Endometrium (tissue), 2 donors: ENCODE measurements at regions not wholly inside any gene's neighbourhood (a gene's known extent, or its start where the extent isn't known, plus 50 kb on each side); places are given as distances from the start of the nearest gene placed in this dataset.
"Not testable (repeated sequence)": the region's sequence is repeated elsewhere in the genome, so short reads cannot be mapped to it uniquely, and the experiment has no call there.

Source experiments
- FAIRE-seq: peaks from 2 replicates; lab custom pipeline; 2012; peaks lifted over from hg19 to GRCh38; lab: Jason Lieb, UNC
- donor health status: control.
- donor health status: control.

DNA sequence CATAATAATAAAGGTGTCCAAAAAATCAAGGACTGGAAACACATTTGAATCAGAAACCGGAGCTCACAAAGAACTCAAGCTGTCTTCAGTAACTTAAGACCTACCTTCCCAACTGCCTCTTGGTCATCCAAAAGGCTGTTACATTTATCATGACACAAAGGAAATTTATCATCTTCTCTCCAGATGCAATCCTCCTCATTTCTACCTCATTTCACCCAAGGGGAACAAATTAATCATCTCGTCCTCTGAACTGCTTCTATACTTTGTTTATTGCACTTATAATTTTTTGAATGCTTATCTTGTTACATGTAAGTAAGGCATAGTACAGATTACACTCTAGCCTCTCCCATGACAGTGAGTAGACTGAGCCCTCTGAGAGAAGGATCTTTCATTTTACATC is 105.1 kb upstream of the RGPD4 start:
- FAIRE-seq = no peak

DNA sequence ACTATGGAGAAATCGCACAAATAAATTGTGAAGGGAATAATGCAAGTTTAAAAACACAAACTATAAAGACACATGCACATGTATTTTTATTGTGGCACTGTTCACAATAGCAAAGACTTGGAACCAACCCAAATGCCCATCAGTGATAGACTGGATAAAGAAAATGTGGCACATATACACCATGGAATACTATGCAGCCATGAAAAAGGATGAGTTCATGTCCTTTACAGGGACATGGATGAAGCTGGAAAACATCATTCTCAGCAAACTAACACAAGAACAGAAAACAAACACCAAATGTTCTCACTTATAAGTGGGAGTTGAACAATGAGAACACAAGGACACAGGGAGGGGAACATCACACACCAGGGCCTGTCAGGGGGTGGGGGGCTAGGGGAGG is 100.9 kb upstream of the RGPD4 start:
- not testable (repeated sequence) for FAIRE-seq

- no peak for FAIRE-seq
Measured at GRCh38 chr2:107727318-107727717, 99.4 kb upstream of the RGPD4 start.

DNA sequence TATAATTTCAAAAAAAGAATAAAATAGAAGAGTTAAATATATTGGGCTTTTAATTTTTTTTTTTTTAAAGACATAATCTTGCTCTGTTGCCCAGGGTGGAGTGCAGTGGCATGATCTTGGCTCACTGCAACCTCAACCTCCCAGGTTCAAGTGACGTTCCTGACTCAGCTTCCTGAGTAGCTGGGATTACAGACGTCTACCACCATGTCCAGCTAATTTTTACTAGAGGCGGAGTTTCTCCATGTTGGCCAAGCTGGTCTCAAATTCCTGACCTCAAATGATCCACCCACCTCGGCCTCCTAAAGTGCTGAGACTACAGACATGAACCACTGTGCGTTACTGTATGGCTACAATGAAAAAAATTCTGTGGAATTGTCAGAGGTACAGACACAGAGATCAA is 98.1 kb upstream of the RGPD4 start:
- FAIRE-seq = no peak

GRCh38 chr2:107729440-107729839 is 97.3 kb upstream of the RGPD4 start:
- no peak for FAIRE-seq

DNA sequence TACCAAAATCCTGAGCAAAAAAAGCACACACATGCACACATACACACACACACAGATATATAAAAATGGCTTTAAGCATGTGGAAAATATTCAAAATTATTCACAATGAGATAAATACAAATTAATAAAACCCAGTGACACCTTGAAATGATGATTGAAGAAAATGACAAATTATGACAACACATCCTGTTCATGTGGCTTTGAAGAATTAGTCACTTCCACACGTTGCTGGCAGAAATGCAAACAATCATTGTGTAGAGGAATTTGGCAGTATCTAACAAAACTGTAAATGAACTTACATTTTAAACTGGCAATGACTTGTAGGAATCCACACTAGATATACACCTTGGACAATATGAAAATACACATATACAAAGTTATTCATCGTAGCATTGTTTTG is 95.8 kb upstream of the RGPD4 start:
- FAIRE-seq = no peak

DNA sequence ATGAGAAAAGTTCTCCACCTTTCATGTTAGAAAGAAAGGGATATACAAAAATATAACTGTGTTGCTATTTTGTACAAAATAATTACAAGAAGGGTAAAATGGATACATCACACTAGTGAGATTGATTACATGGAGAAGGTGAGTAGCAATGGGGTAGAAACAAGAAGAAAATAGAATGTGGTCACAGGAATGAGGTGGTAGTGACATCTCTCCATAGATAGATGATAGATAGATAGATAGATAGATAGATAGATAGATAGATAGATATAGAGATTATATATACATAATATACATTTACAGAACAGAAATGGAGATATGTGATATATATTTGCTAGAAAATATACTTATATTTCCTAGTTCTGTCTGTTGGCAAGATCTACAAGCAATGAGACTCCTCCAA is 95.3 kb upstream of the RGPD4 start:
- no peak for FAIRE-seq

DNA sequence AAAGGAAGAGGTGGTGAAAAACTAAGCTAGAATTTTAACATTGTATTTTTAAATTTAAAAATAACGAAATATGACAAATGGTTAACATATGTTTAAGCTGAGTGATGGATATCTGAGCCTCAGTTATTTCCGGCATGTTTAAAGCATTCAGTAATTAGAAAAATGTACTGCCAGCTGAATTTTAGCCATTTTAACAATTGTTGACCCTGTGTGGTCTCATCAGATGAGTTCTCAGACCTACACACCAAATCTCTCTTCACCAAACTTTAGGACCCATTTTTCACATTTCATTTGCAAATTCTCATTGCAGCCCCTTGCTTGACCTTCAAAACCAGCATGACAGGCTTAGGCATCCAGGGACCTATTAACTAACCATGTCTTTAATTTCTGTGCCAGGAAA is 91.5 kb upstream of the RGPD4 start:
- FAIRE-seq = no peak

DNA sequence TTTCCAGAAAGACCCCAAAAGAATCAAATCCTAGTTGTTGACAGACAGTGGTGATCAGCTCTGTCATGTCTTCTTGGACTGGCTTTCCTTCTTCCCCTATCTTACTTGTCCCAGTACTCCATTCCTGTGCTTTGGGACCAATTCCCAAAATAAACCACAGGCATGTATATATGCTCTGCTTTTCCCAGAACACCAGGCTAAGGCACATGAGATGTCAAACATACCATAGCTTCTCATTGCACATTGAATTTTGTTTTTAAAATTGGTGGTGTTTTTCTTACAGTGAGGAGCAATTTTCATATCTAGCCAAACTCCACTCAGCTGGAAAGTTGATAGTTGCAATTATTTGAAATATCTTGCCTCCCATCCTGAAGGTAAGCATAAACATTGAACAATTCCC is 88.9 kb upstream of the RGPD4 start:
- FAIRE-seq = no peak

DNA sequence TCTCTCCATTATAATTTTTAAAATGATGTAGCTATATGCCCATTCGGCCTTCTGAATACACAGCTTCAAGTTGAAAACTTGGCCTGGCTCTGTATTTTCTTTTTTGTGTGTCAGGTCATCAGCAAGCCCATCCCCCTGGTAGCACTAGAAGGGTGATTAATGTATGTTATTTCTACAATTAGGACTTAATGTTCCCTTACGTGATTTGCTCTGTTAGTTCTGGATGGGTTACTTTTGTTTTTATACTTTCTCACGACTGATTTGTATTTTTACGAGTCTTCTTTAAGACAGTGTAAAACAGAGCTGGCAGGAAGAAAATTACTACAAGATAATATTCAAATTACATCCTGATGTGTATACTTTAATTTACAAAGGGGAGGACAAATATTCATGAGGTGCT is 88.4 kb upstream of the RGPD4 start:
- FAIRE-seq = no peak

DNA sequence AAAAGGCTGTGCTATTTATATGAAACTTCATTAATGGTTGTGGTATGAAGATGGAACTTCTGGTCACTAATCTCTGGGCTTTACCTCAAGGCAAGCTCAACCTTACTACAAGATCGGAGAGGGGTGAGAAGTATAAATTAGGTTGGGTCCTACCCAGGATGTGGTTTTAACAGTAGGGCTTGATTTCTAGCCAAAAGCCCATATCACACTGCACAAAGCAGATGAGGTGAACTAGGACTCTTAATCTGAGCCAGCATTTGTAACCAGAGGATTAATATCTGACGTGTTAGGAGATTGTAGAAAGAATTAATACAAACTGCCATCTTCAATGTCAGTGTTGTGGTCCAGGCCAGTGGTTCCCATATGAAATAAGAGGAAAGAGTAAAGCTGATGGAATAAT is 86.4 kb upstream of the RGPD4 start:
- FAIRE-seq = no peak

GRCh38 chr2:107742460-107743027 is 84.1 kb upstream of the RGPD4 start:
- no peak for FAIRE-seq

- FAIRE-seq = no peak
Measured at GRCh38 chr2:107743274-107743673, 83.4 kb upstream of the RGPD4 start.

DNA sequence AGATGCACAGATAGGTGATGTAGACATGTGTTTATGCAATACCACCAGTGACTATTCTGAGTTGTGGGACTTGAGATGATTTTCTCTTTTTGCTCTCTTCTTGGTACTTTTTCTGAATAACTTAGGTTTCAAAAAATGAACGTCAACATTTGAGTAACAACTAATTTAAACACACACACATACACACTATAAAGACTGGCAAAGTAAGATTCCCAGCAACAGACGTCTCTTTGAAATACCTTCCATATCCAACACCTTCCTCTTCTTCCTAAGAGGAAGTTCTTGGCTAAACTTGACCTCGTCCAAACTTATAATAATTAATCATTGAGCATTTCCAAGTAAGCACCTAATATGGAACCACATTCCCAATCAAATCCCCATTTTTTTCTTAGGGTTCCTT is 81.6 kb upstream of the RGPD4 start:
- no peak for FAIRE-seq

DNA sequence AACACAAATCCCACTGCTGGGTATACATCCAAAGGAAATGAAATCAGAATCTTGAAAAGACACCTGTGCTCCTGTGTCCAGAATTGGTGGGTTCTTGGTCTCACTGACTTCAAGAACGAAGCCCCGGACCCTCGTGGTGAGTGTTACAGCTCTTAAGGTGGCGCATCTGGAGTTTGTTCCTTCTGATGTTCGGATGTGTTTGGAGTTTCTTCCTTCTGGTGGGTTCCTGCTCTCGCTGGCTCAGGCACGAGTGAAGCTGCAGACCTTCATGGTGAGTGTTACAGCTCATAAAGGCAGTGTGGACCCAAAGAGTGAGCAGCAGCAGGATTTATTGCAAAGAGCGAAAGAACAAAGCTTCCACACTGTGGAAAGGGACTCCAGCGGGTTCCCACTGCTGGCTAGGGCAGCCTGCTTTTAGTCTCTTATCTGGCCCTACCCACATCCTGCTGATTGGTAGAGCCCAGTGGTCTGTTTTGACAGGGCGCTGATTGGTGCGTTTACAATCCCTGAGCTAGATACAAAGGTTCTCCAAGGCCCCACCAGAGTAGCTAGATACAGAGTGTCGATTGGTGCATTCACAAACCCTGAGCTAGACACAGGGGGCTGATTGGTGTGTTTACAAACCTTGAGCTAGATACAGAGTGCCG is 80.0 kb upstream of the RGPD4 start:
- FAIRE-seq = not testable (repeated sequence)

DNA sequence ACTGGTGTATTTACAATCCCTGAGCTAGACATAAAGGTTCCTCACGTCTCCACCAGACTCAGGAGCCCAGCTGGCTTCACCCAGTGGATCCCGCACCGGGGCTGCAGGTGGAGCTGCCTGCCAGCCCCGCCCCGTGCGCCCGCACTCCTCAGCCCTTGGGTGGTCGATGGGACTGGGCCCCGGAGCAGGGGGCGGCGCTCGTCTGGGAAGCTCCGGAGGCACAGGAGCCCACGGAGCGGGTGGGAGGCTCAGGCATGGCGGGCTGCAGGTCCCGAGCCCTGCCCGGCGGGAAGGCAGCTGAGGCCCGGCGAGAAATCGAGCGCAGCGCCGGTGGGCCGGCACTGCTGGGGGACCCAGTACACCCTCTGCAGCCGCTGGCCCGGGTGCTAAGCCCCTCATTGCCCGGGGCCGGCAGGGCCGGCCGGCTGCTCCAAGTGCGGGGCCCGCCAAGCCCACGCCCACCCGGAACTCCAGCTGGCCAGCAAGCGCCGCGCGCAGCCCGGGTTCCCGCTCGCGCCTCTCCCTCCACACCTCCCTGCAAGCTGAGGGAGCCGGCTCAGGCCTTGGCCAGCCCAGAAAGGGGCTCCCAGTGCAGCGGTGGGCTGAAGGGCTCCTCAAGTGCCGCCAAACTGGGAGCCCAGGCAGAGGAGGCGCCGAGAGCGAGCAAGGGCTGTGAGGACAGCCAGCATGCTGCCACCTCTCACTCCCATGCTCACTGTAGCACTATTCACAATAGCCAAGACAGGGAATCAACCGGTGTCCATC is 79.3 kb upstream of the RGPD4 start:
- not testable (repeated sequence) for FAIRE-seq

- FAIRE-seq = no peak
Measured at GRCh38 chr2:107747964-107748583, 78.6 kb upstream of the RGPD4 start.

GRCh38 chr2:107751936-107752335 is 74.8 kb upstream of the RGPD4 start:
- no peak for FAIRE-seq

DNA sequence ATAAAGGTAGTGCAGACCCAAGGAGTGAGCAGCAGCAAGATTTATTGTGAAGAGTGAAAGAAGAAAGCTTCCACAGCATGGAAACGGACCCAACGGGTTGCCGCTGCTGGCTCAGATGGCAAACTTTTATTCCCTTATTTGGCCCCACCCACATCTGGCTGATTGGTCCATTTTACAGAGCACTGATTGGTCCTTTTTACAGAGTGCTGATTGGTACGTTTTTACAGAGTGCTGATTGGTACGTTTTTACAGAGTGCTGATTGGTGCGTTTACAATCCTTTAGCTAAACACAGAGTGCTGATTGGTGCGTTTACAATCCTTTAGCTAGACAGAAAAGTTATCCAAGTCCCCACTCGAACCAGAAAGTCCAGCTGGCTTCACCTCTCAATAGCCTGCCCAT is 72.9 kb upstream of the RGPD4 start:
- not testable (repeated sequence) for FAIRE-seq

- no peak for FAIRE-seq
Measured at GRCh38 chr2:107757223-107757622, 69.5 kb upstream of the RGPD4 start.

- no peak for FAIRE-seq
Measured at GRCh38 chr2:107760620-107761364, 65.9 kb upstream of the RGPD4 start.

DNA sequence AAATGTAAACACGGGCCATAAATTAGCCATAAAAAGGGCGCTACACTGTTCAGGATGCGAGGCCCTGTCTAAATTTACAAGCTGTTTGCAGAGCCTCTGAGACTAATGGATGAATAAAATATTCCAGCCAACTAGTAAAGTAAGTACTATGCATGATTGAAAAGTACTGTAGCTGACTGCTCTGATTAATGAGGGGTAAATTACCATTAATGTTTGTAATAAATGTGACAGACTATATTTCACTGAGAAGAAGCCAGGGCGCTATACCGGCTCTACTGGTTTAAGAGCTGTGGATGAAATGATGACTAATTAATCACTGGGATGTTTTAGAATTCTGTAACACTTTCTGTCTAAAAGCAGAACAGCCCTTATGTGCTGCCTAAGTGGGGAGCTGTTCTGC is 54.3 kb upstream of the RGPD4 start:
- no peak for FAIRE-seq

DNA sequence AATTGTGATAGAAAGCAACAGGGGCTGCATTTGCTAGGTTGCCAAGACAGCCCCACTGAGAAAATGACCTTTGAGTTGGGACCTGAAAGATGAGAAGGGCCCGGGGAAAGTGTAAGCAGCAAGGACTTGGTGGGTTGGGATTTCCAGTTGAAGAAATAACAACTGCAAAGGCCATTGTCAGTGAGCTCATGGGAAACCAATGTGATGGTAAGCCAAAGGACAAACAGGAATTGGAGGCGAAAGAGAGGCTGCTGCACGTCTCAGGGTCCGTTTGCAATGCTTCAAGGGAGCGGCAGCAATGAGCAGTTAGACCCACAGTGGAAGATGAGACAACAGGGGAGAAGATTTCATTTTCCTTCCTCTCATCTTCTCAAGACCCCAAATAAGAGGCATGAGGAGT is 51.5 kb upstream of the RGPD4 start:
- FAIRE-seq = no peak
